GM13977 (cell line): ENCODE measurements at regions not wholly inside any gene's neighbourhood (a gene's known extent, or its start where the extent isn't known, plus 50 kb on each side); places are given as distances from the start of the nearest gene placed in this dataset.

ENCODE experiments used
- DNase-seq: peaks from one replicate; pipeline ENCODE4 v3.0.0; 2012; ENCODE audit warnings: low spot score
- CTCF ChIP-seq: IDR thresholded peaks from 2 replicates; pipeline ENCODE4 v1.5.1; 2012; ENCODE audit warnings: mild to moderate bottlenecking, control low read depth; ENCODE audit not compliant: insufficient read depth; ENCODE audit errors: extremely low read depth, missing control alignments
- in situ Hi-C: fragments of 300-500 bp; cut with MboI; formaldehyde crosslinking; loops from one replicate; pipeline ENCODE4 v1.12.0; 2022; ENCODE audit warnings: low sequenced_read_pairs, low pct_unique_long_range_greater_than_20kb, mixed read lengths, inconsistent platforms; ENCODE audit not compliant: unreplicated experiment

GRCh38 chr18:44036501-44036900 lies 644.2 kb upstream of the SETBP1 start:
- no peak for TF ChIP-seq CTCF
- no peak for DNase-seq
- in situ Hi-C loops = no loop called here

- TF ChIP-seq CTCF = no peak
- in situ Hi-C loops = no loop called here
- no peak for DNase-seq
Observed at GRCh38 chr18:44039216-44039615, 641.5 kb upstream of the SETBP1 start.

GRCh38 chr18:44039826-44040225 lies 640.9 kb upstream of the SETBP1 start:
- no peak for TF ChIP-seq CTCF
- no peak for DNase-seq
- in situ Hi-C loops = no loop called here

GRCh38 chr18:44041553-44041952 lies 639.1 kb upstream of the SETBP1 start:
- no peak for TF ChIP-seq CTCF
- no peak for DNase-seq
- in situ Hi-C loops = no loop called here

GRCh38 chr18:44041961-44042360 lies 638.7 kb upstream of the SETBP1 start:
- no peak for TF ChIP-seq CTCF
- no peak for DNase-seq
- in situ Hi-C loops = no loop called here

- in situ Hi-C loops = no loop called here
- no peak for DNase-seq
- no peak for TF ChIP-seq CTCF
Observed at GRCh38 chr18:44046376-44046975, 634.2 kb upstream of the SETBP1 start.

GRCh38 chr18:44047585-44047984 lies 633.1 kb upstream of the SETBP1 start:
- in situ Hi-C loops = no loop called here
- TF ChIP-seq CTCF = no peak

More at GRCh38 chr18:44047585-44047984, 633.1 kb upstream of the SETBP1 start:
- DNase-seq = no peak
